SK-N-SH (cell line): ENCODE measurements at regions not wholly inside any gene's neighbourhood (a gene's known extent, or its start where the extent isn't known, plus 50 kb on each side); places are given as distances from the start of the nearest gene placed in this dataset.
A peak's percentile ranks its signal among the peaks of the same experiment; 100 is the strongest.

Source experiments
- CHD2 ChIP-seq: fragments of 150-350 bp; IDR thresholded peaks from 2 replicates; pipeline ENCODE4 v1.6.1; 2018; ENCODE audit warnings: low read length; ENCODE audit not compliant: partially characterized antibody
- EP300 ChIP-seq, 2 experiments: IDR thresholded peaks; 2 replicates each; pipeline versions ENCODE4 v1.4.0 to v1.6.1; 2012; ENCODE audit warnings: borderline replicate concordance in 1 of 2, low read depth in 1 of 2, low read length in 1 of 2
- NRF1 ChIP-seq: IDR thresholded peaks from 2 replicates; pipeline ENCODE4 v1.6.1; 2012; ENCODE audit warnings: low read depth, mild to moderate bottlenecking, low read length
- POLR2AphosphoS5 ChIP-seq: IDR thresholded peaks from 2 replicates; pipeline ENCODE4 v1.6.1; 2012; ENCODE audit warnings: low read depth, low read length
- RAD21 ChIP-seq: IDR thresholded peaks from 2 replicates; pipeline ENCODE4 v1.6.1; 2012; ENCODE audit warnings: mild to moderate bottlenecking, low read length
- TCF12 ChIP-seq: IDR thresholded peaks from 2 replicates; pipeline ENCODE4 v1.4.0; 2012
- TF ChIP-seq, protein P1 (sequence below): fragments of 200-600 bp; sonication (generic); IDR thresholded peaks from 2 replicates; pipeline ENCODE4 v1.6.1; 2017; ENCODE audit warnings: antibody characterized with exemption, mild to moderate bottlenecking, moderate library complexity
- TF ChIP-seq, protein P2 (sequence below): IDR thresholded peaks from 2 replicates; pipeline ENCODE4 v1.4.0; 2012; ENCODE audit warnings: low read depth
- TF ChIP-seq, protein P3 (sequence below): IDR thresholded peaks from 2 replicates; pipeline ENCODE4 v1.6.1; 2012; ENCODE audit warnings: mild to moderate bottlenecking, low read depth, low read length, moderate library complexity
- TF ChIP-seq, protein P4 (sequence below): fragments of 150-350 bp; IDR thresholded peaks from 2 replicates; pipeline ENCODE4 v1.6.1; 2017; ENCODE audit warnings: antibody characterized with exemption, low read length, low read depth, borderline replicate concordance

DNA sequence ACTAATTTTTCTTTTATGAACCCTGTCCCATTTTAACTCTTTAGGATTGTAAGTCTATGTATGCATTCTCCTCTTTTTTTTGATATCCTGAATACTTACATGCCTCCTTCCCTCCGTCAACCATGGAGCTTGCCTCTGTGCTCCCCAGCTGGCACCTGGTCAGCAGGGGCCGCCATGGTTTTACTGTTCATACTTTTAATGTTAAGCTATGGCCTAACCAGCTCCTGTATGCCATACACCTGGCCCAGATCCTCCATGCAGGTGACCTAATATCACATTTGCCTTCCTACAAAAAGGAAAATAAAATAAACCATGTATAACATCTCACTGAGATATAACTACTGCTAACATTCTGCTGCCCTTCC is 283.1 kb upstream of the TRIB2 start:
- TF ChIP-seq NRF1 (no peak), EP300 (IDR thresholded peaks at IDR 0.05; ENCODE audit: borderline replicate concordance in 1 of 2, low read depth in 1 of 2, low read length in 1 of 2) (no peak), POLR2AphosphoS5 (no peak), RAD21 (peak; percentile 54), CHD2 (no peak), TCF12 (no peak)
- TF ChIP-seq, protein P1, sequence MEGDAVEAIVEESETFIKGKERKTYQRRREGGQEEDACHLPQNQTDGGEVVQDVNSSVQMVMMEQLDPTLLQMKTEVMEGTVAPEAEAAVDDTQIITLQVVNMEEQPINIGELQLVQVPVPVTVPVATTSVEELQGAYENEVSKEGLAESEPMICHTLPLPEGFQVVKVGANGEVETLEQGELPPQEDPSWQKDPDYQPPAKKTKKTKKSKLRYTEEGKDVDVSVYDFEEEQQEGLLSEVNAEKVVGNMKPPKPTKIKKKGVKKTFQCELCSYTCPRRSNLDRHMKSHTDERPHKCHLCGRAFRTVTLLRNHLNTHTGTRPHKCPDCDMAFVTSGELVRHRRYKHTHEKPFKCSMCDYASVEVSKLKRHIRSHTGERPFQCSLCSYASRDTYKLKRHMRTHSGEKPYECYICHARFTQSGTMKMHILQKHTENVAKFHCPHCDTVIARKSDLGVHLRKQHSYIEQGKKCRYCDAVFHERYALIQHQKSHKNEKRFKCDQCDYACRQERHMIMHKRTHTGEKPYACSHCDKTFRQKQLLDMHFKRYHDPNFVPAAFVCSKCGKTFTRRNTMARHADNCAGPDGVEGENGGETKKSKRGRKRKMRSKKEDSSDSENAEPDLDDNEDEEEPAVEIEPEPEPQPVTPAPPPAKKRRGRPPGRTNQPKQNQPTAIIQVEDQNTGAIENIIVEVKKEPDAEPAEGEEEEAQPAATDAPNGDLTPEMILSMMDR = peak; percentile 16
- TF ChIP-seq, protein P2, sequence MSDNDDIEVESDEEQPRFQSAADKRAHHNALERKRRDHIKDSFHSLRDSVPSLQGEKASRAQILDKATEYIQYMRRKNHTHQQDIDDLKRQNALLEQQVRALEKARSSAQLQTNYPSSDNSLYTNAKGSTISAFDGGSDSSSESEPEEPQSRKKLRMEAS = no peak
- TF ChIP-seq, protein P3, sequence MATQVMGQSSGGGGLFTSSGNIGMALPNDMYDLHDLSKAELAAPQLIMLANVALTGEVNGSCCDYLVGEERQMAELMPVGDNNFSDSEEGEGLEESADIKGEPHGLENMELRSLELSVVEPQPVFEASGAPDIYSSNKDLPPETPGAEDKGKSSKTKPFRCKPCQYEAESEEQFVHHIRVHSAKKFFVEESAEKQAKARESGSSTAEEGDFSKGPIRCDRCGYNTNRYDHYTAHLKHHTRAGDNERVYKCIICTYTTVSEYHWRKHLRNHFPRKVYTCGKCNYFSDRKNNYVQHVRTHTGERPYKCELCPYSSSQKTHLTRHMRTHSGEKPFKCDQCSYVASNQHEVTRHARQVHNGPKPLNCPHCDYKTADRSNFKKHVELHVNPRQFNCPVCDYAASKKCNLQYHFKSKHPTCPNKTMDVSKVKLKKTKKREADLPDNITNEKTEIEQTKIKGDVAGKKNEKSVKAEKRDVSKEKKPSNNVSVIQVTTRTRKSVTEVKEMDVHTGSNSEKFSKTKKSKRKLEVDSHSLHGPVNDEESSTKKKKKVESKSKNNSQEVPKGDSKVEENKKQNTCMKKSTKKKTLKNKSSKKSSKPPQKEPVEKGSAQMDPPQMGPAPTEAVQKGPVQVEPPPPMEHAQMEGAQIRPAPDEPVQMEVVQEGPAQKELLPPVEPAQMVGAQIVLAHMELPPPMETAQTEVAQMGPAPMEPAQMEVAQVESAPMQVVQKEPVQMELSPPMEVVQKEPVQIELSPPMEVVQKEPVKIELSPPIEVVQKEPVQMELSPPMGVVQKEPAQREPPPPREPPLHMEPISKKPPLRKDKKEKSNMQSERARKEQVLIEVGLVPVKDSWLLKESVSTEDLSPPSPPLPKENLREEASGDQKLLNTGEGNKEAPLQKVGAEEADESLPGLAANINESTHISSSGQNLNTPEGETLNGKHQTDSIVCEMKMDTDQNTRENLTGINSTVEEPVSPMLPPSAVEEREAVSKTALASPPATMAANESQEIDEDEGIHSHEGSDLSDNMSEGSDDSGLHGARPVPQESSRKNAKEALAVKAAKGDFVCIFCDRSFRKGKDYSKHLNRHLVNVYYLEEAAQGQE = no peak
- TF ChIP-seq, protein P4, sequence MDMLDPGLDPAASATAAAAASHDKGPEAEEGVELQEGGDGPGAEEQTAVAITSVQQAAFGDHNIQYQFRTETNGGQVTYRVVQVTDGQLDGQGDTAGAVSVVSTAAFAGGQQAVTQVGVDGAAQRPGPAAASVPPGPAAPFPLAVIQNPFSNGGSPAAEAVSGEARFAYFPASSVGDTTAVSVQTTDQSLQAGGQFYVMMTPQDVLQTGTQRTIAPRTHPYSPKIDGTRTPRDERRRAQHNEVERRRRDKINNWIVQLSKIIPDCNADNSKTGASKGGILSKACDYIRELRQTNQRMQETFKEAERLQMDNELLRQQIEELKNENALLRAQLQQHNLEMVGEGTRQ = no peak
